Endothelial cell (in vitro differentiated cells): ENCODE measurements at regions not wholly inside any gene's neighbourhood (a gene's known extent, or its start where the extent isn't known, plus 50 kb on each side); places are given as distances from the start of the nearest gene placed in this dataset.
"Not testable (repeated sequence)": the region's sequence is repeated elsewhere in the genome, so short reads cannot be mapped to it uniquely, and the experiment has no call there.

Experiments
- DNase-seq: peaks from one replicate; pipeline ENCODE4 v3.0.0; 2021; ENCODE audit warnings: low spot score
- H3K27ac Mint-ChIP-seq: one replicate; pipeline ENCODE4 v1.8.0; 2021; ENCODE audit warnings: mixed read lengths, inconsistent platforms; ENCODE audit not compliant: unreplicated experiment
- H3K27me3 Mint-ChIP-seq: one replicate; pipeline ENCODE4 v1.8.0; 2021; ENCODE audit warnings: mild to moderate bottlenecking, moderate library complexity, mixed read lengths, inconsistent platforms; ENCODE audit not compliant: unreplicated experiment
- H3K36me3 Mint-ChIP-seq: one replicate; pipeline ENCODE4 v1.8.0; 2021; ENCODE audit warnings: mild to moderate bottlenecking, low read depth, mixed read lengths, inconsistent platforms; ENCODE audit not compliant: unreplicated experiment
- H3K4me1 Mint-ChIP-seq: one replicate; pipeline ENCODE4 v1.8.0; 2021; ENCODE audit warnings: mild to moderate bottlenecking, mixed read lengths, inconsistent platforms; ENCODE audit not compliant: unreplicated experiment
- H3K4me3 Mint-ChIP-seq: one replicate; pipeline ENCODE4 v1.8.0; 2021; ENCODE audit warnings: mild to moderate bottlenecking, mixed read lengths, inconsistent platforms; ENCODE audit not compliant: unreplicated experiment
- H3K9me3 Mint-ChIP-seq: one replicate; pipeline ENCODE4 v1.8.0; 2021; ENCODE audit warnings: mixed read lengths, inconsistent platforms; ENCODE audit not compliant: unreplicated experiment
- CTCF ChIP-seq: fragments of 200-600 bp; sonication (generic); IDR thresholded peaks from one replicate; pipeline ENCODE4 v1.5.0; 2021; ENCODE audit warnings: antibody characterized with exemption; ENCODE audit not compliant: unreplicated experiment

GRCh38 chr18:5029592-5029991 lies 167.5 kb downstream of the AKAIN1 start:
- Mint-ChIP-seq H3K4me3 (no peak overlapping the region), H3K27ac (no peak overlapping the region), H3K36me3 (no peaks in the 10 kb centered on the region), H3K27me3 (peaks cover 2% of the 10 kb centered on the region), H3K4me1 (no peaks in the 10 kb centered on the region), H3K9me3 (no peaks in the 10 kb centered on the region)
- no peak for TF ChIP-seq CTCF
- no peak for DNase-seq

DNA sequence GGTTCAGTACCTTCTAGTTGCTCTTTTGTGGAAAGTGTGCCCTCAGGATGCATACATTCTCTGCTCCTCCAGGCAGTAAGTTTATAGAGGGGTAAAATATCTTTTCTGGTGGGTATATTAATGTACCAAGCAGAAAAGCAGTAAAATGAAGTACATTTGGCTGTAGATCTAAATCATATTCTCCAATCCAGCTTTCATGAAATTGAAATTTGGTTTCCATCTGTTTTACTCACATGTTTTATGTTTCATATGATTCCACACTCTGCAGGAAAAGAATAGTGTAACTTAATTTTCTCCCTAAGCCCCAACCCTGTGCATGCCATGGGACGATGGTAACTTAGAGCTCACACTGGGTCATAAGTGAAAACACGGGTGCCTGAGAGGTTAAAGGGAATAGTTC lies 172.3 kb downstream of the AKAIN1 start:
- H3K4me1 Mint-ChIP-seq = peaks cover 4% of the 10 kb centered on the region
- no peak overlapping the region for H3K4me3 Mint-ChIP-seq
- H3K27ac Mint-ChIP-seq = no peak overlapping the region
- no peaks in the 10 kb centered on the region for H3K36me3 Mint-ChIP-seq
- H3K27me3 Mint-ChIP-seq = no peaks in the 10 kb centered on the region
- no peaks in the 10 kb centered on the region for H3K9me3 Mint-ChIP-seq
- DNase-seq = no peak
- TF ChIP-seq CTCF = no peak

DNA sequence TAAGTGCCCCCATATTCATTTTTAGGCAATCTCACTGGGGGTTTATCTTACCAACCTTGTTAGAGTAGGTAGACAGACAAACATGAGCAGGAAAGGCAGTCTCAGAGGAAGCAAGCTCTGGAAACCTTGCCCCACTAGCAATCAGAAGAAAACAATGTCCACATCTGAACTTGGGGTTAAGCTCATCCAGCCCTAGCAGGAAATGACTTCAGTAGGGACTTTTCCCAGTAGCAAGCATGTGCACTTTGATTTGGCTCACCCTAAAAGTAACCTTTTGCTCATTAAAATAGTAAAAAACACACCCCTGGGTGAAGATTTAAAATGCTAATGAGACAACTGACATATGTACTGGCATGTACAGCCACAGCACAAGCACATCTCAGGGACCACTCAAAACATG lies 175.5 kb downstream of the AKAIN1 start:
- H3K27me3 Mint-ChIP-seq = no peaks in the 10 kb centered on the region
- H3K4me1 Mint-ChIP-seq = peaks cover 4% of the 10 kb centered on the region
- H3K36me3 Mint-ChIP-seq = no peaks in the 10 kb centered on the region
- H3K4me3 Mint-ChIP-seq = no peak overlapping the region
- H3K27ac Mint-ChIP-seq = no peak overlapping the region
- no peak for TF ChIP-seq CTCF
- no peak for DNase-seq
- no peaks in the 10 kb centered on the region for H3K9me3 Mint-ChIP-seq

GRCh38 chr18:5015213-5015612 lies 181.8 kb downstream of the AKAIN1 start:
- Mint-ChIP-seq H3K27ac (no peak overlapping the region), H3K9me3 (no peaks in the 10 kb centered on the region), H3K4me1 (no peaks in the 10 kb centered on the region), H3K27me3 (no peaks in the 10 kb centered on the region), H3K36me3 (no peaks in the 10 kb centered on the region), H3K4me3 (no peak overlapping the region)
- no peak for DNase-seq
- no peak for TF ChIP-seq CTCF

- H3K36me3 Mint-ChIP-seq, H3K4me1 Mint-ChIP-seq, H3K9me3 Mint-ChIP-seq, H3K27me3 Mint-ChIP-seq: not testable (repeated sequence)
- Mint-ChIP-seq H3K4me3 (peak overlapping the region; percentile 79), H3K27ac (peak overlapping the region; percentile 25)
- DNase-seq = peak; percentile 25
These were observed 192.8 kb downstream of the AKAIN1 start for GRCh38 chr18:5004031-5004820.
